Kidney epithelial cell (primary cell): ENCODE measurements at regions not wholly inside any gene's neighbourhood (a gene's known extent, or its start where the extent isn't known, plus 50 kb on each side); places are given as distances from the start of the nearest gene placed in this dataset.

Experiments
- DNase-seq: peaks from one replicate; pipeline ENCODE4 v3.0.0-alpha.2; 2010; ENCODE audit warnings: low read depth
- H3K27me3 ChIP-seq: 2 replicates; pipeline ENCODE4 v1.6.0; 2011; ENCODE audit warnings: low read length; ENCODE audit not compliant: control insufficient read depth, insufficient read depth
- H3K36me3 ChIP-seq: 2 replicates; pipeline ENCODE4 v1.5.1; 2011; ENCODE audit warnings: low read length; ENCODE audit not compliant: control insufficient read depth, insufficient read depth
- H3K4me3 ChIP-seq: 2 replicates; pipeline ENCODE4 v1.5.1; 2011; ENCODE audit warnings: low read depth, mild to moderate bottlenecking, control low read depth, low read length
- TF ChIP-seq, protein P1 (sequence below): IDR thresholded peaks from 2 replicates; pipeline ENCODE4 v1.5.1; 2011; ENCODE audit warnings: mild to moderate bottlenecking, moderate library complexity, low read length, control low read depth, inconsistent platforms; ENCODE audit not compliant: insufficient read depth, poor library complexity, severe bottlenecking

DNA sequence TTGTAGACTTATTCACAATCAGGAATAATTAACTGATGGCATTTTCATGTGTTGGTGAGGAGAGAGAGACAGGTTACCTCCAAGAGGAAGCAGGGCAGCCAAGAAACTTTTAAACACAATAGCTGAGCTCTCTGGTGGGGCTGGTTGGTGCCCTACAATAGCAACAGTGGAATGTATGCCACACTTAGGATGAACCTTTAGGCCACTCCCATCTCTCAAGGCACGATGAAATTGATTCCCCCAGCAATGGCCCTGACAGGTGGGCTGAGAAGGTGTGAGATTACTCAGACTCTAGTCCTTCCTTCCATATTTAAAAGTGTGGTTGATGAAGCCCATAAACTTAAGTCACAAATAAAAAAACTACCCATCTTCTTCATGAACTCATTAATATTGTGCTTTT lies 219.4 kb upstream of the CYRIA start:
- no peak for DNase-seq
- TF ChIP-seq, protein P1, sequence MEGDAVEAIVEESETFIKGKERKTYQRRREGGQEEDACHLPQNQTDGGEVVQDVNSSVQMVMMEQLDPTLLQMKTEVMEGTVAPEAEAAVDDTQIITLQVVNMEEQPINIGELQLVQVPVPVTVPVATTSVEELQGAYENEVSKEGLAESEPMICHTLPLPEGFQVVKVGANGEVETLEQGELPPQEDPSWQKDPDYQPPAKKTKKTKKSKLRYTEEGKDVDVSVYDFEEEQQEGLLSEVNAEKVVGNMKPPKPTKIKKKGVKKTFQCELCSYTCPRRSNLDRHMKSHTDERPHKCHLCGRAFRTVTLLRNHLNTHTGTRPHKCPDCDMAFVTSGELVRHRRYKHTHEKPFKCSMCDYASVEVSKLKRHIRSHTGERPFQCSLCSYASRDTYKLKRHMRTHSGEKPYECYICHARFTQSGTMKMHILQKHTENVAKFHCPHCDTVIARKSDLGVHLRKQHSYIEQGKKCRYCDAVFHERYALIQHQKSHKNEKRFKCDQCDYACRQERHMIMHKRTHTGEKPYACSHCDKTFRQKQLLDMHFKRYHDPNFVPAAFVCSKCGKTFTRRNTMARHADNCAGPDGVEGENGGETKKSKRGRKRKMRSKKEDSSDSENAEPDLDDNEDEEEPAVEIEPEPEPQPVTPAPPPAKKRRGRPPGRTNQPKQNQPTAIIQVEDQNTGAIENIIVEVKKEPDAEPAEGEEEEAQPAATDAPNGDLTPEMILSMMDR = no peak
- Histone ChIP-seq H3K4me3 (no peak overlapping the region), H3K27me3 (no peaks in the 10 kb centered on the region), H3K36me3 (no peaks in the 10 kb centered on the region)

DNA sequence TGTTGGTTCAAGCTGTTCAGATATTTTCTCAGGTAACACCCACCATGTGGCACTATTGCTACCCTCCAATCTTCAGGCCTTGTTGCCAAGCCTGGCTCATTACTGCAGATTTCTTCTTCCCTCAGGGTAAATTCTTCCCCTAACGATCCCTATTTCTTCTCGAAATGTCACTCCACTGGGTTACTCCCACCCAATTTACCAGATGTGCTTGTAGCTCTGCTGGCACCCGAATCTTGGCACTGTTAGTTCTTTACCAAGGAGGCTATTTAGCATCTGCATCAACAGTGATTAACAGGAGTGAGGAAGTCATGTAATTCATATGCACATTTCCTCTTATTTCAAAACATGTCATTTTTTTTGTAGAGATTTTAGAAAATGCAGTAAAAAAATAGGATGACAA lies 217.1 kb upstream of the CYRIA start:
- DNase-seq = no peak
- Histone ChIP-seq H3K27me3 (no peaks in the 10 kb centered on the region), H3K4me3 (no peak overlapping the region), H3K36me3 (no peaks in the 10 kb centered on the region)
- TF ChIP-seq, protein P1 = no peak

- DNase-seq = no peak
- no peaks in the 10 kb centered on the region for H3K36me3 ChIP-seq
- no peaks in the 10 kb centered on the region for H3K27me3 ChIP-seq
- TF ChIP-seq, protein P1 = no peak
- no peak overlapping the region for H3K4me3 ChIP-seq
These were observed 215.5 kb upstream of the CYRIA start for GRCh38 chr2:16881122-16881521.

DNA sequence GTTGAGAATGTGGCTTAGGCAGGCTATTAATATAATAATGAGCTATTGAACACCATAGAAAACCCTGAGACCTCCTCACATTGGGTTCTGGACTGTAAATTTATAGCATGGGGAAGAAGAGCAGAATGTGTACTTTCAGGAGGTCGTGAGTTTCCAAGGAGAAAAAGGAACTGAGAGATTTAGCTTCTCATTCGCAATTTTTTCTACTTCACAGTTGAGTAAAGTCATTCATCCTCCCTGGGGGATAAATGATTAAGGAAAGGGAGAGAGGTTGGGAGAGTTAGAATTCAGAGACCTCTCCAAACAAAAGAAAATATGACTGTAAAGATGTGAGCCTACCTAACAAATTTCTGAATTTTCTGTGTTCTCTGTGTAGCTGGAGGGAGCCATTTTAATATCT lies 205.8 kb upstream of the CYRIA start:
- TF ChIP-seq, protein P1 = no peak
- Histone ChIP-seq H3K4me3 (no peak overlapping the region), H3K27me3 (no peaks in the 10 kb centered on the region), H3K36me3 (no peaks in the 10 kb centered on the region)
- no peak for DNase-seq

DNA sequence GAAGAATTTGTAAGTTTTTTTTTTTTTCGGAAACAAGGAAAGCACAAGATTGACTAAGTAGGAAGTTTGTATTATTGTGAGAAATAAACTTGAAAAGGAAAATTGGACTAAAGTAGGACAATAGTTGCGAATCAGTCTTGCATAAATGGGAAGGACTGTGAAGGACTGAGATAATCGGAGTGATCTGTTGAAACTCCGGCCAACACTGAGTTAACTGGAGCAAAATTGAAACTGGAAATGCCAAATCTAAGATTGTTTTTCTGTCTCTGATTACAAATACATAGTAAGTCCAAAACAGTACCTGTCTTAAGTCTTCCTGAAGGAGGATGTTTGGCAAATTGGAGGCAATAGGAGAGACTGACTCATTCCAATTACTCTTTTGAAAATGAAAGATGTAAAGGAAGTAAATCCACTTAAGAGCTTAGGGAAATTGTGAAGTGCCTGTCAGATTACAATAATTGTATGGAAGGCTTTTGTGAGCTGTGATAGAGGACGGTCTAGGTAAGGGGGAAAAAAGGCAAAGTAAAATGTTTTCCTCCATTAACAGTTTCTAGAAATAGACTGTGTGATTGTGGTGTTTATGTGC lies 204.9 kb upstream of the CYRIA start:
- DNase-seq = no peak
- Histone ChIP-seq H3K36me3 (no peaks in the 10 kb centered on the region), H3K27me3 (no peaks in the 10 kb centered on the region), H3K4me3 (no peak overlapping the region)
- TF ChIP-seq, protein P1 = no peak

DNA sequence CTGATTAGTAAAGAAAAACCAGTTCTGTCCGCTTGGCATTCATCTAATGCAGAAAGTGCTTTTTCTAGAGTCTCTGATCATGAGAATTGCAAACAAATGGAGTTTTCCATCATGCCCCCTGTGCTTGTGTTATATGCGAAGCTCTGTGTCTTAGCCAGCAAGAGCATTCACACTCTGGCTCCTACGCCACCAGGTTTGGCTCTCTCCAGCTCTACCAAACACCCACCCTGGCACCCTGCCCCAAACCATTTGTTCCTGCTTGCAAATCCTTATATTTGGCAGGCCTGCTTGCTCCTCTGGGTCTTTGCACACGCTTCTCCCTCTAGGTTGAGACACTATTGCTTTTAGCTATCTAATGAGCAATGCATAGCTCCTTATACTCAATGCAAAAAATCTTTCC lies 204.1 kb upstream of the CYRIA start:
- no peaks in the 10 kb centered on the region for H3K27me3 ChIP-seq
- TF ChIP-seq, protein P1 = no peak
- no peaks in the 10 kb centered on the region for H3K36me3 ChIP-seq
- DNase-seq = no peak
- no peak overlapping the region for H3K4me3 ChIP-seq
